ENCODE measurements at regions not wholly inside any gene's neighbourhood (a gene's known extent, or its start where the extent isn't known, plus 50 kb on each side); places are given as distances from the start of the nearest gene placed in this dataset.

DNA sequence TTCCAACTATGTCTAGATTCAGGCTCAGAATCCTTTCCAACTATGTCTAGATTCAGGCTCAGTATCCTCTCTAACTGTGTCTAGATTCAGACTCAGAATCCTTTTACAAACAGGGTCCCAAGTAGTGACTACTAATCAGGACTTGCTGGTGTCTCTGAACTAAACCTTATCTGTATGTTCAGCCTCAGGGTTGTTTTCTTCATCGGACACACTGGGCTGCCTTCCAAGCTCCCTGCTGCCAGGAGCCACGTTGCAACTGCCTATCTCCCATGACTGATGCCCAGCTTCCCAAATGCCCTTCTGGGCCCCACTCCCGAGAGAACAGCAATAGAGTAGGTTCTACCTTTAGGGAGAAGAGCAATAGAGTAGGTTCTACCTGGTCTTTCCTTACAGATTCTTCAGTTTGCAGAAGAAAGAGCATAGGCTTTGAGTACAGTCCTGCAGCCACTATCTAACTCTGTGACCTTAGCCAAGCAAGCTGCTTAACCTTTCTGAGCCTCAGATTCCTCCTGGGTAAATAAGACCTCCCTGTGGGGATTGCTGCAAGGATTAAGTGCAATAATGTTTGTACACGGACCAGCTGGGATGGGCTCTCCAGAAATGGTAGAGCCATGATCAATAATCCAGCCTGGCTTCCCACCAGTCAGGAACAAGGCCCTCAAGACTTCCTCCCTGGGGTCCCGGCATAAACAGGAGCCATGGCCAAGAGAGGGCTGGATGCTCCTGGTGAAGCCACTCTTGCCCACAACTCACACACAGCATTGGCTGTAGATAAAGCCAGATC, 61.5 kb downstream of the ZIC5 start:
- TF ChIP-seq, protein P1, sequence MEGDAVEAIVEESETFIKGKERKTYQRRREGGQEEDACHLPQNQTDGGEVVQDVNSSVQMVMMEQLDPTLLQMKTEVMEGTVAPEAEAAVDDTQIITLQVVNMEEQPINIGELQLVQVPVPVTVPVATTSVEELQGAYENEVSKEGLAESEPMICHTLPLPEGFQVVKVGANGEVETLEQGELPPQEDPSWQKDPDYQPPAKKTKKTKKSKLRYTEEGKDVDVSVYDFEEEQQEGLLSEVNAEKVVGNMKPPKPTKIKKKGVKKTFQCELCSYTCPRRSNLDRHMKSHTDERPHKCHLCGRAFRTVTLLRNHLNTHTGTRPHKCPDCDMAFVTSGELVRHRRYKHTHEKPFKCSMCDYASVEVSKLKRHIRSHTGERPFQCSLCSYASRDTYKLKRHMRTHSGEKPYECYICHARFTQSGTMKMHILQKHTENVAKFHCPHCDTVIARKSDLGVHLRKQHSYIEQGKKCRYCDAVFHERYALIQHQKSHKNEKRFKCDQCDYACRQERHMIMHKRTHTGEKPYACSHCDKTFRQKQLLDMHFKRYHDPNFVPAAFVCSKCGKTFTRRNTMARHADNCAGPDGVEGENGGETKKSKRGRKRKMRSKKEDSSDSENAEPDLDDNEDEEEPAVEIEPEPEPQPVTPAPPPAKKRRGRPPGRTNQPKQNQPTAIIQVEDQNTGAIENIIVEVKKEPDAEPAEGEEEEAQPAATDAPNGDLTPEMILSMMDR (IDR thresholded peaks at IDR 0.05) = no peak
- TF ChIP-seq POLR2A (IDR thresholded peaks at IDR 0.05) = no peak

Data from uterus (tissue), 2 donors.